CD4-positive, alpha-beta T cell treated with Interleukin-2 at 100 ng/mL for 4 hours (primary cell): ENCODE measurements at regions not wholly inside any gene's neighbourhood (a gene's known extent, or its start where the extent isn't known, plus 50 kb on each side); places are given as distances from the start of the nearest gene placed in this dataset.
"Not testable (repeated sequence)": the region's sequence is repeated elsewhere in the genome, so short reads cannot be mapped to it uniquely, and the experiment has no call there.

Experiments
- DNase-seq: peaks from one replicate; pipeline ENCODE4 v3.0.0-alpha.2; 2020; ENCODE audit warnings: low spot score

GRCh38 chr17:77822302-77823030 lies 136.0 kb upstream of the TNRC6C start:
- DNase-seq: no peak

GRCh38 chr17:77824102-77824779 lies 134.3 kb upstream of the TNRC6C start:
- DNase-seq: no peak

GRCh38 chr17:77824780-77825280 lies 133.7 kb upstream of the TNRC6C start:
- DNase-seq: no peak

GRCh38 chr17:77825621-77826020 lies 132.9 kb upstream of the TNRC6C start:
- no peak for DNase-seq

GRCh38 chr17:77826132-77826873 lies 132.2 kb upstream of the TNRC6C start:
- no peak for DNase-seq

GRCh38 chr17:77827039-77827438 lies 131.5 kb upstream of the TNRC6C start:
- DNase-seq: no peak

- DNase-seq: no peak
Measured at GRCh38 chr17:77827511-77827910, 131.0 kb upstream of the TNRC6C start.

GRCh38 chr17:77828749-77829539 lies 129.6 kb upstream of the TNRC6C start:
- no peak for DNase-seq

GRCh38 chr17:77829843-77830799 lies 128.4 kb upstream of the TNRC6C start:
- DNase-seq: no peak

- no peak for DNase-seq
Measured at GRCh38 chr17:77830816-77831473, 127.6 kb upstream of the TNRC6C start.

GRCh38 chr17:77831474-77832179 lies 126.9 kb upstream of the TNRC6C start:
- DNase-seq: no peak

- no peak for DNase-seq
Measured at GRCh38 chr17:77832180-77832560, 126.3 kb upstream of the TNRC6C start.

- no peak for DNase-seq
Measured at GRCh38 chr17:77833769-77834168, 124.7 kb upstream of the TNRC6C start.

GRCh38 chr17:77834170-77835115 lies 124.1 kb upstream of the TNRC6C start:
- DNase-seq: peak; percentile 72

- DNase-seq: peak; percentile 71
Measured at GRCh38 chr17:77836557-77837041, 121.9 kb upstream of the TNRC6C start.

- DNase-seq: not testable (repeated sequence)
Measured at GRCh38 chr17:77837072-77837471, 121.4 kb upstream of the TNRC6C start.

GRCh38 chr17:77837917-77838316 lies 120.6 kb upstream of the TNRC6C start:
- DNase-seq: no peak
